DND-41 (cell line): ENCODE measurements at regions not wholly inside any gene's neighbourhood (a gene's known extent, or its start where the extent isn't known, plus 50 kb on each side); places are given as distances from the start of the nearest gene placed in this dataset.

Source experiments
- ATAC-seq: fragments of 200-7000 bp; cut with Tn5 transposase; 3 replicates; pipeline ENCODE4 v1.9.1; 2021; ENCODE audit warnings: low read depth; ENCODE audit not compliant: insufficient read depth
- DNase-seq: peaks from one replicate; pipeline ENCODE4 v3.0.0-alpha.2; 2020
- H2AFZ ChIP-seq: 2 replicates; pipeline ENCODE4 v1.6.0; 2012; ENCODE audit warnings: low read depth, low read length
- H3K27ac ChIP-seq: 2 replicates; pipeline ENCODE4 v1.5.1; 2012; ENCODE audit warnings: low read length, inconsistent platforms
- H3K27me3 ChIP-seq: fragments of 200-600 bp; sonication (generic); 2 replicates; pipeline ENCODE4 v1.6.0; 2012; ENCODE audit warnings: low read length, mild to moderate bottlenecking, inconsistent platforms; ENCODE audit not compliant: insufficient read depth, poor library complexity
- H3K36me3 ChIP-seq: 2 replicates; pipeline ENCODE4 v1.5.1; 2012; ENCODE audit warnings: low read length, inconsistent platforms; ENCODE audit not compliant: insufficient read depth
- H3K4me1 ChIP-seq: 2 replicates; pipeline ENCODE4 v1.5.1; 2012; ENCODE audit warnings: mild to moderate bottlenecking, low read length; ENCODE audit not compliant: insufficient read depth
- H3K4me2 ChIP-seq: 2 replicates; pipeline ENCODE4 v1.6.0; 2012; ENCODE audit warnings: mild to moderate bottlenecking, moderate library complexity, low read length, inconsistent platforms; ENCODE audit not compliant: insufficient read depth
- H3K4me3 ChIP-seq, 2 experiments: fragments of 200-600 bp in 1 of 2; shearing (Covaris generic) in 1 of 2; 2 replicates each; pipeline ENCODE4 v1.5.1; 2012 to 2016; ENCODE audit warnings: inconsistent platforms in 2 of 2, low read length in 2 of 2, mild to moderate bottlenecking in 2 of 2, low read depth in 1 of 2, moderate library complexity in 1 of 2
- H3K79me2 ChIP-seq: 2 replicates; pipeline ENCODE4 v1.6.0; 2012; ENCODE audit warnings: low read length, inconsistent platforms; ENCODE audit not compliant: insufficient read depth
- H3K9ac ChIP-seq: 2 replicates; pipeline ENCODE4 v1.6.0; 2012; ENCODE audit warnings: low read depth, mild to moderate bottlenecking, inconsistent platforms, low read length, moderate library complexity
- H3K9me3 ChIP-seq: 2 replicates; pipeline ENCODE4 v1.5.1; 2012; ENCODE audit warnings: low read length, moderate library complexity, mild to moderate bottlenecking, inconsistent platforms; ENCODE audit not compliant: insufficient read depth, severe bottlenecking
- H4K20me1 ChIP-seq: 2 replicates; pipeline ENCODE4 v1.6.0; 2012; ENCODE audit warnings: low read length; ENCODE audit not compliant: insufficient read depth
- CTCF ChIP-seq: IDR thresholded peaks from 2 replicates; pipeline ENCODE4 v1.5.1; 2012; ENCODE audit warnings: borderline replicate concordance, low read length, moderate library complexity, mild to moderate bottlenecking; ENCODE audit not compliant: poor library complexity, severe bottlenecking; ENCODE audit errors: extremely low read depth
- EZH2 ChIP-seq: IDR thresholded peaks from 3 replicates; pipeline ENCODE4 v1.6.1; 2012; ENCODE audit warnings: borderline replicate concordance, low read depth, mild to moderate bottlenecking, moderate library complexity, low read length, inconsistent platforms; ENCODE audit not compliant: severe bottlenecking

GRCh38 chr11:116194156-116194904 lies 578.5 kb downstream of the BUD13 start:
- Histone ChIP-seq H2AFZ (no peak overlapping the region), H3K9ac (no peak overlapping the region), H3K79me2 (no peaks in the 10 kb centered on the region), H4K20me1 (no peaks in the 10 kb centered on the region), H3K4me3 (no peak overlapping the region), H3K36me3 (no peaks in the 10 kb centered on the region), H3K27me3 (peaks cover 6% of the 10 kb centered on the region), H3K4me1 (no peaks in the 10 kb centered on the region), H3K27ac (no peak overlapping the region), H3K9me3 (no peaks in the 10 kb centered on the region), H3K4me2 (no peak overlapping the region)
- DNase-seq (no peak), ATAC-seq (no peak)
- TF ChIP-seq CTCF (no peak), EZH2 (no peak)

GRCh38 chr11:116193321-116194131 lies 579.3 kb downstream of the BUD13 start:
- peaks cover 10% of the 10 kb centered on the region for H3K27me3 ChIP-seq
- DNase-seq, result no peak

GRCh38 chr11:116192509-116193210 lies 580.1 kb downstream of the BUD13 start:
- Histone ChIP-seq H4K20me1 (no peaks in the 10 kb centered on the region; the same call in 1 of the 2 replicates), H3K4me1 (no peaks in the 10 kb centered on the region), H3K4me3 (no peak overlapping the region), H3K27ac (no peak overlapping the region), H2AFZ (no peak overlapping the region), H3K9ac (no peak overlapping the region), H3K27me3 (peaks cover 12% of the 10 kb centered on the region), H3K36me3 (no peaks in the 10 kb centered on the region), H3K4me2 (no peak overlapping the region), H3K9me3 (no peaks in the 10 kb centered on the region), H3K79me2 (no peaks in the 10 kb centered on the region)
- TF ChIP-seq EZH2 (no peak), CTCF (no peak)
- ATAC-seq (no peak), DNase-seq (no peak)

More at GRCh38 chr11:116193321-116194131, 579.3 kb downstream of the BUD13 start:
- Histone ChIP-seq H2AFZ (no peak overlapping the region), H3K27ac (no peak overlapping the region), H3K9ac (no peak overlapping the region), H3K79me2 (no peaks in the 10 kb centered on the region), H4K20me1 (no peaks in the 10 kb centered on the region; the same call in 1 of the 2 replicates), H3K4me2 (no peak overlapping the region), H3K4me3 (no peak overlapping the region), H3K9me3 (no peaks in the 10 kb centered on the region), H3K4me1 (no peaks in the 10 kb centered on the region), H3K36me3 (no peaks in the 10 kb centered on the region)
- TF ChIP-seq CTCF, result no peak
- no peak for TF ChIP-seq EZH2
- no peak for ATAC-seq
